GM18502 (cell line): ENCODE measurements at regions not wholly inside any gene's neighbourhood (a gene's known extent, or its start where the extent isn't known, plus 50 kb on each side); places are given as distances from the start of the nearest gene placed in this dataset.
"Not testable (repeated sequence)": the region's sequence is repeated elsewhere in the genome, so short reads cannot be mapped to it uniquely, and the experiment has no call there.

ENCODE experiments used
- ATAC-seq: cut with Tn5 transposase; IDR thresholded peaks from one replicate; pipeline ENCODE4 v1.9.1; 2021; ENCODE audit warnings: mild to moderate bottlenecking; ENCODE audit not compliant: unreplicated experiment, poor library complexity

DNA sequence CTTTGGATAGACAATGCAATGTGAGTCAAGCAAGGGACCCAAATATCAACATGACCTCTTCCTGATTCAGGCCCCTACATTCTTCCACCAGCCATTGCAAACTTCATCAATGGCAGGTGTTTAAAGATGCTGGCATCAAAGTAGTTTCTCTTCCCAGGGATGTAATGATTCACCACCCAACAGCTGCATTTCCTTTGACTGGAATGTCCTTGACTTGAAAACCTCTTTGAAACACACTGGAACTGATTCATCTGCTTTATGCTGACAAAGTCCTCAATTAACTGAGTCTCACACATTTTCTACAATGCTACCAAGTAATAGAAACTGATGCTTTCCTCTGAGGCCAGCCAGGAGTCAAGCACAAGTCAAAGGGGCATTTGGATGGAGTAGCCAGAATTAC, 385.5 kb downstream of the GBE1 start:
- ATAC-seq = no peak

DNA sequence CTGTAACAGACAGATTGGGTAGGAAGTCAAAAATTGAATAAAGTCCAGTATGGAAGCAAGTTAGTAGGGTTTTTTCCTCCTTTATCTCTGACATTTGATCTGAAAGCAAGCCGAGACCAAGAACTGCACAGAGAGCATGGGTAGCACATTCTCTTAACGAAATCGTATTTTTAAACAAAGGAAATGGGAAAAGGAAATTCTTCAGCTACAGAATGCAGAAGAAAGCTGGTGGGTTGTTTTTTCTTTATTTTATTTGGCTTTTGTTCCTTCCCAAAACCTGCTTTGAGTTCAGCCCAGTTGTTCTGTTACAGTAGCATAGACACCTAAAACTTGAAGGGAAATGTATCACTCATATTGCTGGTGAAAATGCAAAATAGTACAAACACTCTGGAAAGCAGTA, 397.0 kb downstream of the GBE1 start:
- ATAC-seq = no peak

DNA sequence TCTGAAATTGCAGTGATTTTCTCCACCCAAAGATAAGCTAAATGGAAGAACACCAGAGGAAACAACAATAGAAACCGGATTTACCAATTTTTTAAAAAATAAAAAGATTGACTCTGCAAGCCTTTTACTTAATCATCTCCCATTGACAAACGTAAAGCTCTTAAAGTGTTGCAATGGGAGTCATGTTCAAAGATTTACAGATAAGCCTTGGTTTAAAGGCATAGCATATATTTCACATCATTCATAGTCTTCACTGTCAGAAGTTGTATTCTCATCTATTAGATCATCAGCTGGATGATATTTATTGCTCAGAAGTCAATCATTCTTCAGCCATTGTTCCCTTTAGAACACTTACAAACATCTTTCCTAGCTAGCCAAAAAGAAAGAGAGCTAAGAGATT, 397.6 kb downstream of the GBE1 start:
- ATAC-seq = no peak

DNA sequence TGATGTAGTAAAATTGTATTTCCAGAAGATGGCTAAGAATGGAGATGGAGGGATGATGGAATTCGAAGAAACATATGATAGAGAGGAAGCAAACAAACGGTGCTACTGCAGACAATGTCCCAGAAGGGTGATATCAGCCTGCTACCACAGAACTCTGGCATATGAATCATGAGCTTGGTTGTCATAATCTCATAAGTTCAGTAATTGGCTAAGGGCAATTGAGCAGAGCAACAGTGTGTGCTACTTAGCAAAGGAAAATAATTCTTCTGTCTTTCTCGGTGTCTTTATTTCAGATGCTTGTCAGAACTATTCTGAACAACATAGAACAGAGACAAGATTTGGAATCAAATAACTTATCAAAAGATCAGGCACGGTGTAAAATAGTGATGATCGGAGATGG, 407.3 kb downstream of the GBE1 start:
- no peak for ATAC-seq

DNA sequence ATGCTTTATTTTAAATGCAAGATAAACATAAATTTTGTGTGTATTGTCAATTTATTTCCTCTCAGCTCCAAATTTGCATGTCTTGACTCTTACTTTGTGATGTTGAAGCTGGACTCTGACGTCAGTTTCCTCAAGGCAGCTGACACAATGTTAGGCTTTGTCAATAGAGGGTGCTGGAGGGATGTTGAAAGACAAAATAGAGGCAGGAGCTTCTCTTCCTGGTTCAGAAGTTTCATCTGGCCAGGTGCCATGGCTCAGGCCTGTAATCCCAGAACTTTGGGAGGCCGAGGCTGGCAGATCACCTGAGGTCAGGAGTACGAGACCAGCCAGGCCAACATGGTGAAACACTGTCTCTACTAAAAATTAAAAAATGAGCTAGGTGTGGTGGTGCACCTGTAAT, 408.6 kb downstream of the GBE1 start:
- ATAC-seq = no peak

DNA sequence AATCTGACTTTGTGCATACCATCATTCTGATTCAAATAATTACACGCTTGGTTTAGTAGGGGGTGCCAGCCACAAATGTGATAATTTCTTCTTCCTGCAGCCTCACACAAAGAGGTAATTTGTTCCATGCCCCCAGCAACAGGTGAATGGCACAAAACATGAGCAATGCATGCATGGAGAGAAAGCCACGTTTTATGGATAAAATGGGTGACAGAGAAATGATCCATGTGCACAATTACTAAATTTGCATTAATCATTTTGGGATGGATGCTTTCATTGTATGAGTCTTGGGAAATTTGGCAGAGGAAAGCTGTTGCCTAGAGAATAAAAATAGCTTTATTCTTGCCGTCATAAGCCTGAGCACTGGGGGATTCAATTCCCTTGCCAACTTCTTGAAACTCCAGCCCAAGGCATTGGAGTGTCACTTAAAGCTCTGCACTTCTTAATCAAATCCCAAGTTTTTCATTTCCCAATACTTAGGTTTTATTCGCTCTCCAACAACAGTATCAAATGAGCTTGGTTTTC, 411.6 kb downstream of the GBE1 start:
- no peak for ATAC-seq

DNA sequence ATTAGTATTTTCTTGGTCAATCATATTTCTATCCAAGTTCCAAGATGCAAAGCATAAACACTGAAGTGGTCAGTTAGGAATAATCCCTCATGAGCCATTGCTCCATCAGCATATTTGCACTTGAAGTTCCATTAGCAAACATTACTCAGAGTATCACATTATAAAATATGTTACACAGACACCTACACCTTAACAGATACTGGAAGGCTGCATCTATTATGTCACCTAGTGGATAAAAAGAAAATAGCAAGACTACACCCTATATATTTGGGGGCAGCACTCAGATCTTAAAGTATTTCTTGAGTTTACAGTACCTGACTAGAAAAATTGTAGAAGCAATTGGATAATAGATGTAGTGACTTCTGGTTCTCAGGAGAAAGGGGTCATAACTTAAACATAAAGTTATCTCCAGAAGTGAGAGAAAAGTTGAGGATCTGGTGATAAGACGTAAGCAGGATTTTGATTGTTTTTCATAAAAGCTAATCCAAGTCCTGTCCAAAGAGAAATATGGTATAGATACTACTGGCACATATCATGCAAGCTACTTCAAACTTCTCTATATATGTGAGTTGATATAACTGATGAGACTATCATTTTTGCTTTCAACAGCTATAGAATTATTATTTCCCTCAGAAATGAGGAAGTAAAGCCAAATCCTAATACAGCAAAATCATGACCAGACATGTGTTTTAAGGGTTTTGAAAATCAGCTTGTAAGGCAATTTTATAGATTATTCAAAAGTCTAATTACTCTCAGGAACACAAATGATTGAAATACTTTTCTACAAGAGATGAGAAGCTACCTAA, 422.2 kb downstream of the GBE1 start:
- peak; percentile 90 for ATAC-seq

DNA sequence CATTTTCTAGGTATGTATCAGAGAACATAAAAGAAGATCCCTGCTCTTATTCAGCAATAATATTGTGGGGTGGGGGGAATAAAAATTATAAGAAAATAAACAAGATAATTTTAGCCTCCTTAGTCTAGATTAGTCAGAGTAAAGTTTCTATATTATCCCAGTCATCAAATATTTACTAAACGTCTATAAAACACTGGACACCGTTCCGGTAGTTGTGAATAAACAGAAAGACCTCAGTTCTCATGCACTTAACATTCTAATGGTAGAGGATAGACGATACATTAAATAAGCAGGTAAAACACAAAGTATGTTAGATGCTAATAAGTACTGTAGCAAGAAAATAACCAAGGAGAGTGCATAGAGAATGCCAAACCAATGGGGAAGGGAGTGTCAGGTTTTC, 425.0 kb downstream of the GBE1 start:
- no peak for ATAC-seq

DNA sequence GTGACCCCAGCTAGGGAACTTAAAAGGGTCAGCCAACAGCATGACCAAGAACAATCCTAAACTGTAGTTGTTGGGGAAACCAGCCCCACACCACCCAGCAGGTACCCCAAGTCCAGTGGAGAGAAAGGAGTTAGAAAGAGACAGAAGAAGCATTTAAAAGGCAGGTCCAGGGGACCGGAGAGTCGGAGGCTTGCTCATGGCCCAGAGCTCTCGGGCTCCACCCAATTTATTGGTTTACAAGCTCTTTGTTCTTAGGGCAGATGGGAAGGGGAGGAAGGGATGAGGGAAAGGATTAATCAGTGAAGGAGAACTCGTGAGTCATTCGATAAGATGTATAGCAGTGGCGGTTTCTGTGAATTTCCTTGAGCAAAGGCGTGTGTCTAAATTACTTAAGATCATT, 431.6 kb downstream of the GBE1 start:
- ATAC-seq = not testable (repeated sequence)

DNA sequence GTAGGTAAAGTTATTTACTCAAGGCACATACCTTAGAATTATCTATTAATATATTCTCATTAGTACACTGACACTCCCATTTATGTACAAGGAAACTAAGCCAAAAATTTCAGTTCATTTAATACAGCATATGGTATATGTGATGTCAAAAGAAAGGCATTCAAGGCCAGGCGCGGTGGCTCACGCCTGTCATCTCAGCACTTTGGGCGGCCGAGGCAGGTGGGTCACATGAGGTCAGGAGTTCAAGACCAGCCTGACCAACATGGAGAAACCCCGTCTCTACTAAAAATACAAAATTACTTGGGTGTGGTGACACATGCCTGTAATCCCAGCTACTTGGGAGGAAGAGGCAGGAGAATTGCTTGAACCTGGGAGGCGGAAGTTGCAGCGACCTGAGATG, 435.2 kb downstream of the GBE1 start:
- ATAC-seq = no peak

DNA sequence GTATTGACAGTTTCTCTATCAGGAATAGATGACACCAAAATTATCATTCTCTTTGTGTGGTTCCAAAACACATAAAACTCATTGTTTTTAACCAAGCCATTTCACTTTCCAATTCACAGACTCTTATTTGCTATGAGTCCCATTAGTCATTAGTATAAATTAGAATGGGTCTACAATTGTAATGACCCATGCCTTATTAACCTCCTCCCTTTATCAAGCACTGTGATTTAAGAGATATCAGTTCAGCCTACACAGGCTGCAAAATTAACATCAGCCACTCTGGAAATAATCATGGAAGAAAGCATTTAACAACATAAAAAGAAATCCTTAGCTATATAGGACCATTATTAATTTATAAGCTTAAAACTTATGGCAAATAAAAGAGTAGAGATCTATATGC, 440.6 kb downstream of the GBE1 start:
- no peak for ATAC-seq

DNA sequence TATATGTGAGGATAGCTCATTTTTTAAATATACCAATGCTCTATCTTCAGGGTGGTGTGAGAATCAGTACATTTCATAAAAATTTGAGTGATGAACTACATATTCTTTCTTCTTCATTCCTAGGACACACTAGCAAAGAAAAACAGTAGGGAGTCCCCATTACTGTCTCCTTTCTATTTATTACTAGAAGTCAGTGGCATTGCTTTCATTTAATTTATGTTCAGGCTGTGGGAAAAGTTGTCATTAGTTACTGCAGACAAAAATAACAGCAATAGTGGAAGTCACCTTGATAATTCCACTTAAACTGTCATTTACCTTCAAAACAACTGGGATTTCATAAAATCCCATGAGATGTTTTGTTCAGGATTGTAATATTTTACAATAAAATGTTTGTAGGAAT, 446.4 kb downstream of the GBE1 start:
- ATAC-seq = no peak

DNA sequence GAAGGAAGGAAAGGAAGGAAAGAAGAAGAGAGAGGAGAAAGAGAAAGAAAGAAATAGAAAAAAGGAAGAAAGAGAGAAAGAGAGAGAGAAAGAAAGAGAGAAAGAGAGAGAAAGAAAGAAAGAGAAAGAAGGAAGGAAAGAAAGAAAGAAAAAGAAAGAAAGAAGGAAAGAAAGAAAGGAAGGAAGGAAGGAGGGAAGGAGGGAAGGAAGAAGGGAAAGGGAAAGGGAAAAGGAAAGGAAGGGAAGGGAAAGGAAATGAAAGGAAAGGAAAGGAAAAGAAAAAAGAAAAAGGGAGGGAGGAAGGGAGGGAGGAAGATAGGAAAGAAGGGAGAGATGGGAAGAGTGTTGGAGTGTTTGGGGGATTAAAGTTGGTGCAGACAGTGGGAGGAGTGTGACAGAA, 450.1 kb downstream of the GBE1 start:
- ATAC-seq = no peak

DNA sequence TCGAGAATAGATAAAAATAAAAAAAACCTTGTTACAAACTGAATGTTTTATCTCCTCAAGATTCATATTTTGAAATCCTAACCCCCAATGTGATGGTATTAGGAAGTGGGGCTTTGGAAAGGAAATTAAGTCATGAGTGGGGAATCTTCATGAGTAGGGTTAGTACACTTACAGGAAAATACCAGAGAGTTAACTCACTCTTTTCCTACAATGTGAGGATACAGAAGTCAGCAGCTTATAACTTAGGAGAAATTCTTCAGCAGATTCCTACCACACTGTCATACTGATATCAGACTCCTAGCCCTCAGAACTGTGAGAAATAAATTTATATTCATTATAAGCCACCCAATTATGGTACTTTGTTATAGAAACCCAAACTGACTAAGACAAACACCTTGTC, 453.1 kb downstream of the GBE1 start:
- no peak for ATAC-seq

DNA sequence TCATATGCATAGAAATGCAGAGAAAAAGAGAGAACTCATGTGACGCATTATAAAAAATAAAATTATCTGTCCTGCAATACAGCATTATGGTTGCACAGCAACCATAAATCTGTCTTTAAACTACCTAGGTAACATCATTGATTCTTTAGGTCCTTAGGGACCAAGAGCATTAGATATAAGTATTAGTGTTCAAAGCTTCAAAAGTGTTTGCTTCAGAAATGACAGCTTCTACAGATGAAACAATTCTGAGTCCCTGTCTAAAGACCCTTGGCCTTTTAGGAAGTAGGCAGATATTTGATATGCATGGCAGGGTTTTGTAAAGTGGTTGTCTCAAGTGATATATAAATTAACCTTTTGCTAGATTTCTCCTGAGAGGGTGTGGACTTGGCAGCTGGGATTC, 454.2 kb downstream of the GBE1 start:
- no peak for ATAC-seq

DNA sequence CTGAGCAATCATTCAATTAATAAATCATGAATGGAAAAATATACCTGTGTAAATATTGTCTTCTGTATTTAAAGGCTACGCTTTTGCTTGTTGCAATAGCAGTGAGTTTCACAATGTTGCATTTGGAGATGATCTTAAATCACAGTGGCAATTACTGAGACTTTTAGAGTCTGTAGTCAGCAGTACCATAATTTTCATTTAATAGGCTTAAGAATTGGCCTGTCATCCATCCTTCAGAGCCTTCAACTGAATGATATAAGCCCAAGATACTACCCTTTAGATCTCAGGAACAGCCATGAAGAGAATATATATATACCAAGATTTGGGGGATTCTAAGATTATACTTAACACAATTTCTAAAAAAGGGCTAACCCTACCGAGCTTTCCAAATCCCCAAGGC, 458.1 kb downstream of the GBE1 start:
- no peak for ATAC-seq

DNA sequence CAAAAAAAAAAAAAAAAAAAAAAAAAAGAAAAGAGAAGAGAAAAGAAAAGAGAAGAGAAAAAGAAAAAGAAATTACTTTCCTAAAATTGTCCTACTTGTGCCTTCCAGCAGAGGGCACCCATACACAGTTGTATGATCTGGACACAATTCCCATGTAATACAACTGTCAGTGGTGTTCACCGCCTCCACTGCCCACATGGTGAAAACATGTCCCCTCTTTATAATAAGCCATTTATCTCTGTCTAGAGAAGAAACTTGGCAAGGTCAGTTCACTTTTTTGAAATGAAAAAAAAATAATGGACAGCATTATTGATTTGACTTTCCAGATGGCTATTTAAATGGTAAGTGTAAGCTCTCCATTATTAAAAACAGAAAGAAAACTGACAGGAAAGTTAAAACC, 459.4 kb downstream of the GBE1 start:
- peak; percentile 86 for ATAC-seq

DNA sequence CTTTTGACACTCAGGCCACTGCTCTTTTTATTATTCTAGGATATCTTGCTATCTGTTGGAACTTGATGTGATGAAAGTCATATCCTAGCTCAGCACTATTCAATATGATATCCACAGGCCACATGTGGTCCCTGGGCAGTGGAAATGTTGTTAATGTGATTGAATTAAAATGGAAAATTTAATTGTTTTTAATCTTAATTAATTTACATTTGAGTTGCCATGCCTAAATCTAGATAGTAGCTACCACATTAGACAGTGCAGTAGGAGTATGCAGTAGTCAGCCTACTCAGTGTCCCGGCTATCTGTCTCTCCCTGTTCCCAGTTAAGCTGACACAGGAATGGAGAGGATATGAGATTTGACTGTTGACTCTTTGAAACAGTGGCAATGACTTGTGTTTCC, 460.2 kb downstream of the GBE1 start:
- ATAC-seq = no peak

DNA sequence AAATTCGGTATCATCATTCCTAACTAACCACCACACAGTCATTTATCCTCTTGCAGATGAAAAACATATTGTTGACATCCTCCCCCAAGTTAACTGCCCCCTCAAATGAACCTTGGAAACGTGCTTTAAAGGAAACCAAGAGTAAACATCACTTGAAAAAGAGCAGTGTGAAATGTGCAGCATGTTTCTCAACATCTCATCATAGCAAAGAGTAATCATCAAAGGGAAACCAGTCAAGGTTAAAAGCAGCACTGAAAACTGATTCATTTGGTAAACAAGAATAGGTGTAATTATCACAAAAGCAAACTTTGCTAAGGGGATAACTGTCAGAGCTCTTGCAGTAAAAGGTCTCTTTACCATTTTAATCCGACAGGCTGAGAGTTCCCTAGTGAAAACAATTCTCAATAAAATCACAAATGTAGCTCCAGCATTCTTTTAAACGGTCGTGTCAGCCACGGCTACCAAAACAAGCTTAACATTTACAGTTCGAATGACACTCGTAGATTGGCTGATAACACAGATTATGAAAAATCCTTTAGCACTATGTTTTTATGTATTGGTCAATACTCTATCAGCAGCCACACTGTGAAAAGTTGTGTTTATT, 461.0 kb downstream of the GBE1 start:
- ATAC-seq = no peak

DNA sequence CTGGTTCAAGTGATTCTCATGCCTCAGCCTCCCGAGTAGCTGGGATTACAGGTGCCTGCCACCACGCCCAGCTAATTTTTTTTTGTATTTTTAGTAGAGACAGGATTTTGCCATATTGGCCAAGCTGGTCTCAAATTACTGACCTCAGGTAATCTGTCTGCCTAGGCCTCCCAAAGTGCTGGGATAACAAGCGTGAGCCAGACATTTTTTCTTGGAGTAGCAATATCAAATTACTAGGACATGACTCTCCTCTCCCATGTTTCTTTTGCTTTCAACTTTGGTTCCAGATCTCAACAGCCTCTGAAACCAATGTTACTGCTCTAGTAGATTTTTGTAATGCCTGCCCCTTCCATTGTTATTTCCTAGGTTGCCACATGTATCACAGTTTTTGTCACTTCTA, 462.0 kb downstream of the GBE1 start:
- no peak for ATAC-seq

DNA sequence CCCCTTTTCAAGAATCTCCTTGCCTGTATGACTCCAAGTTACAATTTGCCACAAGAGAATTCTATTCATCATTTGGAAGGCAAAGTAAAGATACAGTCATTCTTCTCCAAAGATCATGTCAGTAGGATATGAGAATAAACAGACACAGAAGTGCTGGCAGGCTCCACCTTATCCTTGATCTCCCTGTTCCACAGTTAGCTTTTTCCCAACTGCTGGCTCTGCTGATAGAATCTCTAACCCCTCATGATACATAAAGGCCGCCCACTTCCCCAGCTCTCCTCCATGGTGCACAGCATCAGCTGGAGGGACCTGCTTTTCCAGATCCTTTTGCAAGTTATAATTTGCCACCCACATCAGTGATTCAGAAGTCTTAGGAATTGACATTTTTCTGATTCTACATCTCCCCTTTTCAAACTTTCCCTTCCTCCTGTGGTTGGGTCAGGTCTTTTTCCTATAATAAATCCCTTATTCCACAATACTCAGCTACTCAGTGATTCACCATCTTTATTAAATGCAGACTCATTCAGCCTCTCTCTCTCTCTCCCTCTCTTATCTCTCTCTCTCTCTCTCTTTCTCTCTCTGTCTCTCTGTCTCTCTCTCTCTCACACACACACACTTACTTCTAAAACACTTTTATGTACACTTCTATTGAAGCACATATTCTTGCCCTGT, 465.4 kb downstream of the GBE1 start:
- no peak for ATAC-seq
